ENCODE measurements at regions not wholly inside any gene's neighbourhood (a gene's known extent, or its start where the extent isn't known, plus 50 kb on each side); places are given as distances from the start of the nearest gene placed in this dataset.

- H2AFZ ChIP-seq (ENCODE audit: low read depth, low read length), result no peak overlapping the region
- TF ChIP-seq RAD21 (conservative IDR thresholded peaks at IDR 0.05) (no peak), MXI1 (conservative IDR thresholded peaks at IDR 0.05; ENCODE audit: poor library complexity, severe bottlenecking) (no peak)
- H3K4me3 ChIP-seq (ENCODE audit: low read length), result no peak overlapping the region
- H3K27ac ChIP-seq (ENCODE audit: low read length), result no peak overlapping the region
- no peak overlapping the region for H3K9ac ChIP-seq (ENCODE audit: low read length)
- no peaks in the 10 kb centered on the region for H3K79me2 ChIP-seq (replicated peaks; ENCODE audit: insufficient read depth, low read length)
- H3K27me3 ChIP-seq (ENCODE audit: insufficient read depth, low read depth, low read length), result no peaks in the 10 kb centered on the region
- H3K4me2 ChIP-seq (ENCODE audit: low read length), result no peak overlapping the region
- H4K20me1 ChIP-seq (ENCODE audit: insufficient read depth), result no peaks in the 10 kb centered on the region
- H3K9me2 ChIP-seq (ENCODE audit: insufficient read depth, low read length), result no peaks in the 10 kb centered on the region
- no peaks in the 10 kb centered on the region for H3F3A ChIP-seq (ENCODE audit: insufficient read depth, low read length, poor library complexity, severe bottlenecking)
- H3K9me3 ChIP-seq (ENCODE audit: low read length), result no peaks in the 10 kb centered on the region
- no peaks in the 10 kb centered on the region for H3K36me3 ChIP-seq (ENCODE audit: insufficient read depth, low read length)
These were observed 343.5 kb upstream of the NT5C1B start for GRCh38 chr2:18932853-18933252.

GRCh38 chr2:18930971-18931370 is 341.6 kb upstream of the NT5C1B start:
- no peak overlapping the region for H2AFZ ChIP-seq (ENCODE audit: low read depth, low read length)
- TF ChIP-seq POLR2AphosphoS5 (IDR thresholded peaks at IDR 0.05) (no peak), RAD21 (conservative IDR thresholded peaks at IDR 0.05) (no peak), REST (IDR thresholded peaks at IDR 0.05; ENCODE audit: borderline replicate concordance) (no peak), CTCF (IDR thresholded peaks at IDR 0.05; ENCODE audit: poor library complexity, severe bottlenecking) (no peak), EZH2 (IDR thresholded peaks at IDR 0.05; ENCODE audit: borderline replicate concordance, insufficient read depth, low read length, poor library complexity, severe bottlenecking) (no peak), MXI1 (conservative IDR thresholded peaks at IDR 0.05; ENCODE audit: poor library complexity, severe bottlenecking) (no peak), EP300 (conservative IDR thresholded peaks at IDR 0.05; ENCODE audit: poor library complexity, severe bottlenecking) (no peak), TAF1 (IDR thresholded peaks at IDR 0.05; ENCODE audit: low read depth) (no peak), SMC3 (conservative IDR thresholded peaks at IDR 0.05; ENCODE audit: poor library complexity) (no peak)

More at GRCh38 chr2:18930971-18931370, 341.6 kb upstream of the NT5C1B start:
- H3K36me3 ChIP-seq (ENCODE audit: insufficient read depth, low read length), result no peaks in the 10 kb centered on the region
- no peak overlapping the region for H3K4me3 ChIP-seq (ENCODE audit: low read length)
- no peaks in the 10 kb centered on the region for H3K79me2 ChIP-seq (replicated peaks; ENCODE audit: insufficient read depth, low read length)
- no peak overlapping the region for H3K27ac ChIP-seq (ENCODE audit: low read length)
- H3K4me2 ChIP-seq (ENCODE audit: low read length), result no peak overlapping the region
- H3K9me3 ChIP-seq (ENCODE audit: low read length), result no peaks in the 10 kb centered on the region
- H3K9ac ChIP-seq (ENCODE audit: low read length), result no peak overlapping the region
- no peaks in the 10 kb centered on the region for H3K27me3 ChIP-seq (ENCODE audit: insufficient read depth, low read depth, low read length)
- no peaks in the 10 kb centered on the region for H4K20me1 ChIP-seq (ENCODE audit: insufficient read depth)
- H3K9me2 ChIP-seq (ENCODE audit: insufficient read depth, low read length), result no peaks in the 10 kb centered on the region
- H3F3A ChIP-seq (ENCODE audit: insufficient read depth, low read length, poor library complexity, severe bottlenecking), result no peaks in the 10 kb centered on the region

Measured in neural cell (in vitro differentiated cells).